Suprapubic skin (tissue), 4 donors: ENCODE measurements at regions not wholly inside any gene's neighbourhood (a gene's known extent, or its start where the extent isn't known, plus 50 kb on each side); places are given as distances from the start of the nearest gene placed in this dataset.

ENCODE experiments used
- DNase-seq, 2 donors: peaks; one replicate each; pipeline ENCODE4 v3.0.0-alpha.2; 2019; ENCODE audit warnings: low spot score in 2 of 2
- H3K27ac ChIP-seq: fragments of 200-600 bp; sonication (generic); one replicate; pipeline ENCODE4 v1.5.1; 2019
- H3K27me3 ChIP-seq: fragments of 200-600 bp; sonication (generic); one replicate; pipeline ENCODE4 v1.5.1; 2019
- H3K36me3 ChIP-seq: fragments of 200-600 bp; sonication (generic); one replicate; pipeline ENCODE4 v1.5.1; 2019
- H3K4me1 ChIP-seq: fragments of 200-600 bp; sonication (generic); one replicate; pipeline ENCODE4 v1.5.1; 2019
- H3K4me3 ChIP-seq: fragments of 200-600 bp; sonication (generic); one replicate; pipeline ENCODE4 v1.5.1; 2019; ENCODE audit warnings: mild to moderate bottlenecking
- H3K9me3 ChIP-seq: fragments of 200-600 bp; sonication (generic); one replicate; pipeline ENCODE4 v1.5.1; 2019
- CTCF ChIP-seq, 2 donors: fragments of 200-600 bp in 1 of 2; fragments of 450-650 bp in 1 of 2; sonication (generic) in 1 of 2; IDR thresholded peaks; one replicate each; pipeline ENCODE4 v1.5.1; 2016 to 2019; ENCODE audit warnings: antibody characterized with exemption in 2 of 2, mild to moderate bottlenecking in 1 of 2, moderate library complexity in 1 of 2
- EP300 ChIP-seq: sonication (generic); formaldehyde crosslinking; IDR thresholded peaks from one replicate; pipeline ENCODE4 v1.6.1; 2017; ENCODE audit warnings: antibody characterized with exemption
- POLR2A ChIP-seq, 2 donors: fragments of 450-650 bp; IDR thresholded peaks; one replicate each; pipeline ENCODE4 v1.6.1; 2017; ENCODE audit warnings: antibody characterized with exemption in 2 of 2, mild to moderate bottlenecking in 2 of 2, moderate library complexity in 2 of 2
- POLR2AphosphoS5 ChIP-seq, 3 donors: sonication (generic); formaldehyde crosslinking; IDR thresholded peaks; one replicate each; pipeline ENCODE4 v1.6.1; 2017; ENCODE audit warnings: antibody characterized with exemption in 3 of 3
- WGBS: methylation state at CpG from one replicate; pipeline ENCODE4 v1.1.5; 2018; 5-methylcytosine and 5-hydroxymethylcytosine counted together

GRCh38 chr6:110528101-110528929 is 51.9 kb upstream of the SLC22A16 start:
- 12% methylated on average over 4 of the region's 4 CpGs for WGBS
- H3K27ac ChIP-seq: no peak overlapping the region
- peak; percentile 63 to 81 for TF ChIP-seq CTCF (IDR thresholded peaks at IDR 0.05)
- no peak for TF ChIP-seq POLR2AphosphoS5 (IDR thresholded peaks at IDR 0.05)
- TF ChIP-seq POLR2A (IDR thresholded peaks at IDR 0.05): no peak
- H3K9me3 ChIP-seq: no peaks in the 10 kb centered on the region
- H3K4me3 ChIP-seq: no peak overlapping the region
- peaks cover 13% of the 10 kb centered on the region for H3K4me1 ChIP-seq
- no peak for DNase-seq
- no peaks in the 10 kb centered on the region for H3K27me3 ChIP-seq
- H3K36me3 ChIP-seq: no peaks in the 10 kb centered on the region

- H3K9me3 ChIP-seq: no peaks in the 10 kb centered on the region
- WGBS: 86% methylated on average over 4 of the region's 4 CpGs
- H3K27me3 ChIP-seq: no peaks in the 10 kb centered on the region
- H3K36me3 ChIP-seq: no peaks in the 10 kb centered on the region
- TF ChIP-seq POLR2AphosphoS5 (IDR thresholded peaks at IDR 0.05) (no peak), CTCF (IDR thresholded peaks at IDR 0.05) (no peak), POLR2A (IDR thresholded peaks at IDR 0.05) (no peak), EP300 (no peak)
- peaks cover 13% of the 10 kb centered on the region for H3K4me1 ChIP-seq
- no peak overlapping the region for H3K27ac ChIP-seq
- no peak overlapping the region for H3K4me3 ChIP-seq
- DNase-seq: no peak
Measured at GRCh38 chr6:110527516-110527915, 51.1 kb upstream of the SLC22A16 start.

GRCh38 chr6:110526726-110527125 is 50.3 kb upstream of the SLC22A16 start:
- TF ChIP-seq POLR2A (IDR thresholded peaks at IDR 0.05): no peak
- no peak for TF ChIP-seq CTCF (IDR thresholded peaks at IDR 0.05)
- no peak for TF ChIP-seq POLR2AphosphoS5 (IDR thresholded peaks at IDR 0.05)
- TF ChIP-seq EP300: no peak

More at GRCh38 chr6:110526726-110527125, 50.3 kb upstream of the SLC22A16 start:
- peaks cover 13% of the 10 kb centered on the region for H3K4me1 ChIP-seq
- WGBS: 74% methylated on average over 3 of the region's 3 CpGs
- H3K27ac ChIP-seq: no peak overlapping the region
- no peaks in the 10 kb centered on the region for H3K27me3 ChIP-seq
- H3K9me3 ChIP-seq: no peaks in the 10 kb centered on the region
- no peaks in the 10 kb centered on the region for H3K36me3 ChIP-seq
- no peak overlapping the region for H3K4me3 ChIP-seq
- DNase-seq: no peak
